ENCODE measurements at regions not wholly inside any gene's neighbourhood (a gene's known extent, or its start where the extent isn't known, plus 50 kb on each side); places are given as distances from the start of the nearest gene placed in this dataset.

DNA sequence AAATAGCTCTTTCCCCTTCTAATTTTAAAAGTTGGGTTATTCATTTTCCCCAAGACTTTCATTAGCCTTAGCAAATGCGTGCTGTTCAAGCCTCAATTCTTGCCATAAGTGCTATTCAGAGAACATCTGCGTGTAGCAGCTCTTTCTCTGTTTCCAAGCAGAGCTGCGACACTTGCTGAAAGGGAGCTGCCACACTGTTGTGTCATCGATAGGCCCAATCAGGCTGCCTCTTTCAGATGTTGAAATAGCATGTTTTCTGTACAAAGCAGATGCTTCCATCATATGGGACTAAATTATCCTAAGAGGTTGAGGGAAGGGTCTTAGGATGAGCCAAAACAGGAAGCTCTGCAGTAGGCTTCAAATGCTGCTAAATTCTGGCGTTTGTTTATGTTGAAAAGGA is 220.9 kb upstream of the CDC14C start:
- DNase-seq: no peak

DNA sequence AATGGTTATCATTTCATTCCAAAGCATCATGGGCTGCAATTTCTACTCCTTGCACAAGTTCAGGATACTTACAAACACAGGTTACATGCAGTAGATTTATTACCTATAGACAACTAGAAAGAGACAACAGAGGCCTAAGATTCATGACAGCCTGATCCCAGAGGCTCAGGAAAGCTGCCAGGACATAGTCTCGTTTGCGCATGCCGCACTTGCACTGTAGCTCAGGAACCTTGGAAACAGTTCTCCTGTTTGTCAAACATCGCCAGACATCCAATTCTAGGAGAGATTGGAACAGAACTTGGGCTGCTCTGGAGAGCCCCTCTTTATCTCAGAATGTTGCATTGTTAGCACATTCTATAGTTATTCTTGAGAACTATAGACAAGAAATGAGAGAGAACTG is 216.2 kb upstream of the CDC14C start:
- DNase-seq: no peak

DNA sequence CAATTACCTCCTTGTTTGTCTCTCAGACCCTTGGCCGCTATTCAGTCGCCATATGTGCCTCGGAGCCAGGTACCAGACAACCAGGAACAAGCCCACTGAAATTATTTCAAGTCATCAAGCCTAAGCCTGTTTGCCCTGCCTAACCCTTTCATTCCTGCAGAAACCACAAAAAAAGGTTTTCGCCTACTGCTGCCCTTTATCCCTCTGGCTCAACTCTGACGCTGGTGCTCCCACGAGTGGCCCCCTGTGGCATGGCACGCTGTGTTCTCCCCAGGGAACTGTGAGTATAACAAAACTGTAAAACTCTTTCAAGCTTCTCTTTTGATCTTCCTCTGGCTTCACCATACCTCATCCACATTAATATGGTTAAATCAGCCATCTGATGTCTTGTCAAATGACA is 215.7 kb upstream of the CDC14C start:
- no peak for DNase-seq

DNA sequence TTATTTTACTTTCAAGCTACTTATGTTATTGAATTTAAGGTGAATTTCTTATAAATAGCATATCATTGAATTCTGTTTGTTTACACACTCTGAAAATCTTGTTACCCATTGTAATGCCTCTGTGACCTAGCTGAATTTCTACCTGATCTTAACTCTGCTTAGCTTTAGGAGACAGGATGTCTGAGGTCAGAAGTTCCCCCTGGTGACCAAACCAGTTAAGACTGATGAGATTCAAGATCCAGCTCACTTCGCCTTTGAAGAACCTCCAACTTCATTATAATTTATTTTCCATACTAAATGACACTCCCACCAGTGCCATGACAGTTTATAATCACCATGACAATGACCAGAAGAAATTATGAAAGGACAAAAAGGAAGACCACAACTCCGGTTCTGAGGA is 213.4 kb upstream of the CDC14C start:
- DNase-seq: no peak

DNA sequence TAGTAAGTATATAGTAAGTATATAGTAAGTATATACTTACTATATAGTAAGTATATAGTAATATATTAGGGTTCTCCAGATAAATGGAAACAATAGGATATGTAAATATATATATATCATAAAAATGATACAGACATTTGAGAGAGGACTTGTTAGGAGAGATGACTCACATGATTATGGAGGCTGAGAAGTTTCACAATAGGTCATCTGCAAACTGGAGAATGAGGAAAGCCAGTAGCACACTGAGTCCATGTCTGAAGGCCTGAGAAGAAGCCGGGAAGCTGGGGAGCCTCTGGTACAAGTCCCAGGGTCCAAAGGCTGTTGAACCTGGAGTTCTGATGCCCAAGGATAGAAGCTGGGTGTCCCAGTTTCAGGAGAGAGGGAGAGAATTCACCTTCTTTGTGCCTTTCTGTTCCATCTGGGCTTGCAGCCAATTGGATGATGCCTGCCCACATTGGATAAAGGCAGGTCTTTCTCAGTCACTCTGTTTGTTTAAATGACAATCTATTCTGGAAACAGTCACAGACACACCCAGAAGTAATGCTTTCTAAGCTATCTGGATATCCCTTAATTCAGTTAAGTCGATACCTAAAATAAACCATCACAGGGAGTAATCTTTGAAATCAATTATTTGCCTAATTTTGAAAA is 205.5 kb upstream of the CDC14C start:
- DNase-seq: no peak

DNA sequence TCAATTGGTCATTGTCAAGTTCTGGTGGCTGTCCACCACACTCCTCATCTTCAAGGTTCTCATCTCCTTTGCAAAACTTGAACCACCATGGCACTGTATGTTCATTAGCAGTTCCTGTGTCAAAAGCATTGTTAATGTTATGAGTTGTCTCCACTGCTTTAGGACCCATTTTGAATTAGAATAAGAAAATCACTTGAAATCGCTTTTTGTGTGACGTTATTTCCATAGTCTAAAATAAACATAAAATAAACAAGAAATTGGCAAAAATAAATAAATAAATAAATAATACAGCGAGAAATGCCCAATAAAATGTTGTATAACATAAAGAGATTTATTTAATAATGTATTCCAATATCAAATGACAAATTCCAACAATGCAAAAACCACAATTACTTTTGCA is 195.5 kb upstream of the CDC14C start:
- DNase-seq: no peak

DNA sequence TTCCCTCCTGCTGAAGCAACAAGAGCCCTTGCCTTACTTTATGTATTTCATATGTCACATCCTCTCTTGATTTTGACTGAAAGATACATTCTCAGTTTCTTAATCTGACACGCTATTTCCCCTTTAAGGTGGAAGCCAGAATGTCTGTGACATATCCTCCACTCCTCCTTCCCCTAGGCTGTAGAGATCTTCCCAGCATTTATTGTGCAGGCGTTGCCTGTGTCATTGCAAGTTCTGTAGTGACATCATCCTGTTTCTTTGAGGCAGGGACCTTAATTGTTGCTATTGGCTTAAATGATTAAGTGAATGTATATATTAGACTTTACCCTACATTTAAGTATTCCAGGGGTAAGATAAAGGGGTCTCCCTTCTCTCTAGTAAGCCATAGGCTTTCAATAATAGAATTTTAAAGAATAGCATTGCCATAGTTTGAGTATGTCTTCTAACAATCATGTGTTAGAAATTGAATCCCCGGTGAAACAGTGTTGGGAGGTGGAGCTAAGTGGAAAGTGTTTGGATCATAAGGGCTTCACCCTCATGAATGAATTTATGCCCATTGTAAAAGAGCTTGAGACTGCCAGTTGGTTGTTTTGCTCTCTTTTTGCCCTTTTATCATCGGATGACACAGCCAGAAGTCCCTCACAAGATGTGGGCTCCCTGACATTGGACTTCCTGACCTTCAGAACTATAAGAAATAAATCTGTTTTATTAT is 189.5 kb upstream of the CDC14C start:
- no peak for DNase-seq

DNA sequence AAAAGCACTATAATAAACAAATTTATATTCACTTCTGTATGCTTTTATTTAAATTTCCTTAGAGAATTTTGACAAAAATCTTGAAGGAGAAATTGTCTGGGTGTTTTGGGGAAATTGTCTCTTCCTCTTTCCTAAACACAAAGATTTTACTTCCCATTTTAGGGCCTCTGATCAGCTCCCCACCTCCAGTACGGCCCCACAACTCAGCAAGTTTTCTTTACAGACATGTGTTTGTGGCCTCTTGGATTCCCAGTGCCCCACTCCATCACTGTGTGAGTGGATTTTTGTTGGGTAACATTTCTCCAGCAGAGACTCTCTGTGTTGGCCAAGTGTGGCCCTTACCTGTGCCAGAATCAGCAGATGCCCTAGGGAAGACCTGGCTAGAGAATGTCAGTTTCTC is 182.8 kb upstream of the CDC14C start:
- no peak for DNase-seq

DNA sequence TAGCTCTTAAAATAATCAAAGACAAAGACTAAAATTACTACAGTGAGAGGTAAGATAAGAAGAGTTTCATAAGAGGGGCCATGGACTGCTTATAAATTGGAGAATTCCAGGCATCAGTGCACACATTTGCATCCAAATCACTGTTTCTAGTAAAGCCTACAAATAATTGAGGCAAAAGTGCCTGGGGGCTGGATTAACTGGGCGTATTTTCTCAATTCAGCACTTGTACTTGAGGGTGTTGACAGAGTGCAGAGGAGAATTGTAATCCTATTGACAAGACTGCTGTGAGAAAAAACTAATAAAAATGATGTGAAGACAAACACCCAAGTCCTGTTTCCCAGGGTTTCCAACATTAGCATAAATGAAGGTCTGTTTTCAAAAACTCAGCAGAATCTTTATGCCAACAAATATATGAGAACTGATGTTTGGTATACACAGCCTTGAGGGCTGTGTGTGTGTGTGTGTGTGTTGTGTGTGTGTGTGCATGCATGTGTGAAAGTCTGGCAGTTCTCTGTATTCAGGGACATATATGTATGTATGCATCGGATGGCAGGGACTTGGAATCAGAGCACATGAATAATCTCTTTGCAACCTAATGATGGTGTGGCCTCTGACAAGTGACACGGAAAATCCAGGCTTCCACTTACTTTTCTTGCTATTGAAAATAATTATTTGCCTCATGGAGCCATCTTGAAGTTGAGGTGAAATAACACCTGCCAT is 182.1 kb upstream of the CDC14C start:
- DNase-seq: peak; percentile 62

DNA sequence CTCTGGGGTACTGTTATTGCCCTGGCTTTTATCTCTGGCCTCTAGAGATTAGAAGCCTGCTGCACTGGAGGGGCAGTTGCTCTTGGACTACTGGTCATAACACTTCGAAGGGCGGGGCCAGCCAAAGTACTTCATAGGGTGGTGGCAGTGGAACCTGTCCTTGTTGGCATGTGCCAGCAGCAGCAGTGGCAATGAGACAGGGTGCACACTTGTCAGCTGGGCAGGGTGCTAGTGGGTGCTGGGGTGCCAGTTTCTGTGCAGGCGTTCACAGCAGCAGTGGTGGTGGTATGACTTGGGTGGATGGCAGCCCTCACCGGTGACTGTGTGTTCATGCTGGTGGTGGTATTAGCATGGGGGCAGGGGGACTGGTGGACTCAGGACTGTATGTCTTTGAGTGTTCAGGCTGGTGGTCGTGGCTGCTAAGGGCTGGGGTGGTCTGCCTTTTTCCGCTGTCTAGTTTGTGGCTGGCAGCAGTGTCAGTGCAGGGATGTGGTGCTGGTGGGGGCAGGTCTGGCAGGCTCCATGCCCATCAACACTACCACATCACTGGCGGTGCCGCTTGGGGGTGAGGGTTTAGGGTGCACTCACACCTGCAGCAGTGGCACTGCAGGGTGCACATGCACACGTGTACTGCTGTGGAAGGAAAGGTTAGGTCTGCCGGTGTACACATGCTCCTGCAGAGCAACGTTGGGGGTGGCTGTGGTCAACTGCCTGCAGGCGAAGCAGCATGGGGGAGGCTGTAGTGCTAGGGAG is 176.1 kb upstream of the CDC14C start:
- no peak for DNase-seq

DNA sequence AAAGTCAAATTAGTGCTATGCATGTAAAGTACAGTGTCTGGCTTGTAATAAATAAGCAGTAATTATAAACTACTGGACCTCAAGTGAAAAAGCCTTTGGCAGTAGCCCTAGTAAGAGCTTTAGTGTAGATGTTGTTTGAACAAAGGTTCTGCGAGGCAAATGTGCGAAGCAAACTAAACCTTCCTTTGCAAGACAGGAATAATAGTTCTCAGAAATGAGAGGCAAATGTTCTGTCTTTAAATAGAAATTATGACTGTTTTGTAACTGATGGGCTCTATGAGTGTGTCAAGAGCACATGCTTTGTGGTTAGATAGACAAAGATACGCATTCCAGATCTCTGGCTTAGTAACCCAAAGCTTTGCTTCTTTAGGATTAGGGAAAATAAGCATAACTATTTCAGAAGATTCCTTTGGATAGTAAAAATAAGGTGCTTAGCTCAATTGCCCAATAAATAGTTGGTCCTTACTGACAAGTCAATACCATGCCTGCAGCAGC is 169.2 kb upstream of the CDC14C start:
- no peak for DNase-seq

DNA sequence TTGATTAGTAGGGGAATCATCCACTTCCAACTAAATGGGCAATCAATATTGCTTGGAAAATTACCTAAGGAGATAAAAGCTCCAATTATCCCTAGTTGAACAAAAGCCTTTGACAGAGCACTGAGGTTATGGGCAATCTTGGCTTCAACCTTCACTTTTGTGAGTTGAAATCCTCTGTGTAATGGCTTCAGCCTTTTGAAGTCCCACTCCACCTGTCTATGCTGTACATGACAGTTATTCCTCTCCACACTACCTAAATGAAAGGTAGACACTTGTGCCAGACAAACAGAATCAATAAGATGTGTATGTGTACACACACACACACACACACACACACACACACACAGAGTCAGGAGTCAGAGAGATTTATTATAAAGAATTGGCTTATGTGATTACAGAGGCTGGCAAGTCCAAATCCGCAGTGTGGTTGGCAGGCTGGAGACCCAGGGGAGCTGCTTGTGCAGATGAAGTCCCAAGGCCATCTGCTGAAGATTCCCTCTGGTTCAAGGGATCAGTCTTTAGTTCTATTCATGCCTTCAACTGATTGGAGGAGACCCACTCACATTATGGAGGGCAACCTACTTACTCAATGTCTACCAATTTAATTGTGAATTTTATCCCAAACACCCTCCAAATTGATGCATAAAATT is 164.8 kb upstream of the CDC14C start:
- no peak for DNase-seq

DNA sequence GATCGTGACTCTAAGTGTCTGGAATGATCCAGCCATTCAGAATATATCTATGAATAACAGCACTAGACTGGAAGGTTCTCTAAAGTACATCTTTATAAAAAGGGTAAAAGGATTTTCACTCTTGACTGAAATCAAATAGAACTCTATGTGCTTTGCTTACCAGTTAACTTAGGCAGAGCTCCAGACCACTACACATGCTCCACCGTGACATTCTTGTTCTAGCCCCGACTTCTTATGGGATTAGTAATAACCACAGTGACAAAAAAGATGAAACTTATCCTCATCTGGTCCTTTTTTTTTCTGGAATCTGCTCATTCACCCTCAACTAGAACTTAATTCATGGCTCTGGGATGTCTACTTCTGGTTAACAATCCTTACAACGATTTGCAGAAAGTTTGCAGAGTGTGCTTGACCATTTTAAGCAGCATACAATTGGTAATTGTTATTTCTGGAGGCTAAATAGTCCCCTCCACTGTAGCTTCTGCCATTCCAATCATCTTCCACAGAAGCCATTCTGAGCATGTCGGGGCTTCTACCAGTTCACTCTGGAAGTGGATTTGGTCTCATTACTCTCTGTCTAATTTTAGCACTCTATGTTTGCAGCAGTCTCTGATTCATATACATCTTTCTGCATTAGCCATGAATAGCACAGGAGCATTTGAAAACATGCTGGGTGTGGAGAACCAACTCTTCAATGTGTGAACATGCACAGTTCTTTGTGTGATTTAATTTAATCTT is 163.7 kb upstream of the CDC14C start:
- DNase-seq: no peak

DNA sequence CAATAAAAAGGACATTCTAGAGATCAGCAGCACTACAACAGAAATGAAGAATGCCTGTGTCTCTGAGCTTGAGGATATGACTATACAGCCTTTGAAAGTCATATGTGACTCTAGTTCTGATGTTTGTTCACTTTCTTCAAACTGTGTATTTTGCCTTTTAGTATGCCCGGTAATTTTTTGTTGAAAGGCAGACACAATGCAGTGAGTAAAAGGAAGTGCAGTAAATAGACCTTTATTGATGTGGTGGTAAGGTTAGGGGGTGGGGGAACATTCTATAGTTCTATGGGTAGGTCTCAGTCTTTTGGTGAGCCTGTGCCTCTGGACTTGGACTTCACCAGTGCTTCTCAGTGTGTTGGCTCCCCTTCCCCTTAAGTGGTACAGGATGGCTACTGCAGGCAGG is 143.5 kb upstream of the CDC14C start:
- no peak for DNase-seq

DNA sequence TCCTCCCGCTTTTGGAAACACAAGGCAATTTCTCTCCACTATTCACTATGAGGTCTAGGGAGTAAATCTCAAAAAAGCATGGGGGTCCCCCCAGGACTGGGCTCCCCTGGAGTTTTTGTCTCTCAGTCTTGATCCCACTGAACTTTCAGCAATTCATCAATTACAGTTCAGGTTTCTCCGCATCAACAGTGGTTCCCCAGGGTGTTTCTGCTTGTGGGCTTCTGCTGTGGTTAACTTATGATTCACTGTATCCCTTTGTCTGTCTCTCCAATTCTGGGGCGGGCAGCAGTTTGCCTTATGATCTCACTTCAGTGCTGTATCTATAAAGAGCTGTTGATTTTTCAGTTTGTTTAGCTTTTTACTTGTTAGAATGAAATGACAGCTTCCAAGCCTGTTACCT is 142.6 kb upstream of the CDC14C start:
- DNase-seq: no peak

DNA sequence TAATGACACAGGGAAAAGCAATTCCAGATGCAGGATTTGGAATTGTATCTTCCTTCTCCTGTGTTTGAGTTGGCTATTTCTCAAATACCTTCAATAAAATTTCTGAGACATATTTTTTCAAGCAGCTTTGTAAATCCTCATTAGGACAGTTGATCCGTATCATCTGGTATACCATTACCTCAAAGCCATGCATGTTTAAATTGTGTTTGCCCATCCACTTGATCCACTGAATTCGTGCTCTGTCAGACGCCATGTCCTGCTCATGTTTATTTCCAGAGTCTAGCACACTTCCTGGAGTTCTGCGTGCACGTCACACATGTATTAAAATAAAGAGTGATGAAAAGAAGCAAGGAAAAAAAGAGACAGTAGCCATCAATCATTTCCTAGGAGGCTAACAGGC is 141.8 kb upstream of the CDC14C start:
- no peak for DNase-seq

DNA sequence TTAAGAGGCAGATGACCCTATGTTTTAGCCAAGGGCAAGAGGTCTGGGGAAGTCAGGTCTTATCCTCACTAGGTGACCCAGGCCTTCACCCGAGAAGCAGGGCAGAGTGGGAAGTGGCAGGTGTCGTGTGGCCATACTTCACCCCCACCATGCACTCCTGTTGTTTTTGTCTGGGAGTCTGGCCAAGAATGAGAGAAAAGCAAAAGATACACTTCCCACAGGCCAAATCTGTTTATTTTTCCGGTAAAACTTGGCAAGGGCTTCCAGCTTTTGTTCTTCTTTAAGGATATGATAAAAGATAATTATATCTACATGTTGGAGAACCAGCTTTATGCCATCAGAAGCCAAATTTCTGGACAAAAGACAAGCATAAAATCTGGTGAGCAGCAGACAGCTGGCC is 137.4 kb upstream of the CDC14C start:
- DNase-seq: peak; percentile 61

DNA sequence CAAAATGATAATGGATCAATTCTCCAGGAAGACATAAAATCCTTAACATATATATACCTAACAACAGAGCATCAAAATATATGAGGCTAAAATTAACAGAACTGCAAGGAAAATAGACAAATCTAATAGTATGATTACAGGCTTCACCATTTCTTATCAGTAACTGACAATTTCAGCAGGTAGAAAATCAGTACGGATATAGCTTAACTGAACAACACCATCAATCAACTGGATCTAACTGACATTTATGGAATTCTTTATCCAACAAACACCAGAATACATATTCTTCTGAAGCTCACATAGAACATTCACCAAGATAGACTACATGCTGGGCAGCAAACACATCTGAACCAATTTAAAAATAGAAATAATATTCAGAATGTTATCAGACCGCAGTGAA is 121.1 kb upstream of the CDC14C start:
- DNase-seq: no peak

DNA sequence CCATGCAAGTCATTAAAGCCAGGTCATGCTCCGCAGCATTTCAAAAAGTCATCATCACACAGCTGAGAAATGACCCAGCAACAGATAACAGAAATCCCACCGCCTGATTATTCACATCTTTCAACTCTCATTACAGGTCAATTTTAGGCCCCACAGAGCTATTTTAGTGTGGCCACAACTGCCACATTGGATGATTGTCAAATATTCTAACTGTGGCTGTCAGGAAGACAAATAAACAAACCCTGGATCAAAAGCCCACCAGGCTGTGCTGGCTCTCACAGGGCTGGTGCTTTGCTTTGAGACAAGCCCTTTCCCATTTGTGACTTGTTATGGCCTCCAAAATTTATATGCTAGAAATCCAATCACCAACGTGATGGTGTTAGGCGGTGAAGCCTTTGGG is 117.6 kb upstream of the CDC14C start:
- DNase-seq: no peak

DNA sequence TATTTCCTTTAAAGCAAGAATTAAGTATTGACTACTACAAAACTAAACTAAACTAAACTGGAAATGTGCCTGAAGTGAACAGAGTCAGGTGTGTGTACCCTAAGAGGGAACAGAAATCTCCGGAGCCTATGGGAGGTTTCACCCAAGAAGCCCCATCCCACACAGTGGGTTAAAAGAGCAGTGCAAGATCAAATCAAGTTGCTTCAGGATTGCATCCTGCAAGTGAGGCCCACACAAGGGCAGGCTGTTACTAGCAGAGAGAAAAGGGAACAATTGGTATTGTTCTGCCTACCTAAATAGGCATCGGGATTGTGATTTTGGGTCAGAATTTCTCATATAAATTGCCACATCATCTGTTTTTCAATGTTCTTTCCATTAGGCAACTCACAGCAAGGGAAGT is 113.3 kb upstream of the CDC14C start:
- no peak for DNase-seq

DNA sequence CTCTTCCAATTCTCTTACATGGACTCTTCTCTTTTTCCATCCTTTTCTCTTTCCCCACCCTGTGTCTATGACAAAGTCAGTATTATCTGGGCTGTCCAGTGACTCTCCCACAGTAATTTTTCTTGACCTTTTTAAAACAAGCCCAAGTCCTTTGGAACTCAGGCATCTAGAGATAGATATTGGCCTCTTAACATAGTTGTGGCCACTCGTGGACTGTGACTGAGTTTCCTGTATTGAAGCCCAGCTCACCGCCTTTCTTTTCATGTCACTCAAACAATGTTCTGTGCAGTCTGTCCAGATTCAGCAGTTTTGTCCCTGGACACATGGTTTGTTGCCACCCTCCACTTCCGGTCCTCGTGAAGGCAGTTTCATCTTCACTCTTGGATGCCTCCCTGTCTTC is 110.9 kb upstream of the CDC14C start:
- no peak for DNase-seq

DNA sequence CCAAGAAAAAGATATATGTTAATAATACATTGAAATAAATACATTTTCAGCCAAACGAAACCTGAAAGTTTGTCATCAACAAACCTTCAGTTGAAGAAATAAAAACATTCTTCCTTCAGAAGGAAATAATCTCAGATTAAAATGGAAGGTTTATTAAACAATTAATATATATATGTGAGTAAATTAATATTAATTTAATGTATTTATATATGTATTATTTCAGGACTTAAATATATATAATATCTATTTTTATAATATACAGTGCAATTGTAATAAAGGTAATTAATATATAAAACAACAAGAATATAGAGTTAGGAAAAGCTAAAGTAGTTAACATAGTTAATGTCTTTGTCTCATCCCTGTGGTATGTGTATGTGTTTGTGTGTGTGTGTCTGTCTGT is 102.2 kb upstream of the CDC14C start:
- no peak for DNase-seq
